BJ (cell line): ENCODE measurements at regions not wholly inside any gene's neighbourhood (a gene's known extent, or its start where the extent isn't known, plus 50 kb on each side); places are given as distances from the start of the nearest gene placed in this dataset.

Experiments used
- CTCF ChIA-PET: fragments of 350-600 bp; formaldehyde crosslinking; extraction: SDS; loops from one replicate; lab custom pipeline; 2021; ENCODE audit warnings: antibody characterized with exemption, inconsistent platforms; lab: Yijun Ruan, JAX
- POLR2A ChIA-PET: fragments of 300-600 bp; sonication (Branson Sonifier 250); formaldehyde crosslinking; extraction: SDS; loops from one replicate; lab custom pipeline; 2021; ENCODE audit warnings: antibody characterized with exemption; lab: Charles Lee
- DNase-seq: peaks from one replicate; pipeline ENCODE4 v3.0.0-alpha.2; 2011; ENCODE audit warnings: low read depth
- H3K27me3 ChIP-seq: 2 replicates; pipeline ENCODE4 v1.6.0; 2011; ENCODE audit warnings: low read length; ENCODE audit not compliant: control insufficient read depth, insufficient read depth
- H3K36me3 ChIP-seq: 2 replicates; pipeline ENCODE4 v1.5.1; 2011; ENCODE audit warnings: low read length; ENCODE audit not compliant: control insufficient read depth, insufficient read depth
- H3K4me3 ChIP-seq: 2 replicates; pipeline ENCODE4 v1.5.1; 2011; ENCODE audit warnings: low read depth, mild to moderate bottlenecking, control low read depth, low read length
- TF ChIP-seq, protein P1 (sequence below): IDR thresholded peaks from 2 replicates; pipeline ENCODE4 v1.5.1; 2011; ENCODE audit warnings: low read depth, mild to moderate bottlenecking, control low read depth, inconsistent platforms, low read length, moderate library complexity; ENCODE audit not compliant: insufficient read depth

DNA sequence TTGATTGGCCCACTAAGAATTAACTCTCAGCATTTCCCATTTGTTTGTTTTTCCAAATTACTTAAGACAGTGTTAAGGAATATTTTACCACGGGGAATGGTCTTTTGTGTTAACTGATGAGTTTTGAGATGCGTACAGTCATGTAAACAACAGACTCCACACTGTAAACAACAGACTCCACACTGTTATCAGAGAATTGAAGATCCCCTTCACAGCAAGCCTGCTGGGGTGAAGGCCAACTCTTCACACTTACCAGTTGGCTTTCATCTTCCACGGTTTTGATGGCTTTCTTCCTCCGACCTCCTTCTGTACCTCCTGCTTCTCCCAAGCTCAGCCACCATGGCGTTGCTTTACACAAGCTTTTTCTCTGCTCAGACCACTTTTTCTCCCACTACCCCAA lies 166.8 kb downstream of the TMEM200C start:
- no peaks in the 10 kb centered on the region for H3K27me3 ChIP-seq
- ChIA-PET POLR2A (no interaction called here), CTCF (no interaction called here)
- TF ChIP-seq, protein P1, sequence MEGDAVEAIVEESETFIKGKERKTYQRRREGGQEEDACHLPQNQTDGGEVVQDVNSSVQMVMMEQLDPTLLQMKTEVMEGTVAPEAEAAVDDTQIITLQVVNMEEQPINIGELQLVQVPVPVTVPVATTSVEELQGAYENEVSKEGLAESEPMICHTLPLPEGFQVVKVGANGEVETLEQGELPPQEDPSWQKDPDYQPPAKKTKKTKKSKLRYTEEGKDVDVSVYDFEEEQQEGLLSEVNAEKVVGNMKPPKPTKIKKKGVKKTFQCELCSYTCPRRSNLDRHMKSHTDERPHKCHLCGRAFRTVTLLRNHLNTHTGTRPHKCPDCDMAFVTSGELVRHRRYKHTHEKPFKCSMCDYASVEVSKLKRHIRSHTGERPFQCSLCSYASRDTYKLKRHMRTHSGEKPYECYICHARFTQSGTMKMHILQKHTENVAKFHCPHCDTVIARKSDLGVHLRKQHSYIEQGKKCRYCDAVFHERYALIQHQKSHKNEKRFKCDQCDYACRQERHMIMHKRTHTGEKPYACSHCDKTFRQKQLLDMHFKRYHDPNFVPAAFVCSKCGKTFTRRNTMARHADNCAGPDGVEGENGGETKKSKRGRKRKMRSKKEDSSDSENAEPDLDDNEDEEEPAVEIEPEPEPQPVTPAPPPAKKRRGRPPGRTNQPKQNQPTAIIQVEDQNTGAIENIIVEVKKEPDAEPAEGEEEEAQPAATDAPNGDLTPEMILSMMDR = no peak
- no peaks in the 10 kb centered on the region for H3K36me3 ChIP-seq
- no peak overlapping the region for H3K4me3 ChIP-seq
- DNase-seq = no peak

DNA sequence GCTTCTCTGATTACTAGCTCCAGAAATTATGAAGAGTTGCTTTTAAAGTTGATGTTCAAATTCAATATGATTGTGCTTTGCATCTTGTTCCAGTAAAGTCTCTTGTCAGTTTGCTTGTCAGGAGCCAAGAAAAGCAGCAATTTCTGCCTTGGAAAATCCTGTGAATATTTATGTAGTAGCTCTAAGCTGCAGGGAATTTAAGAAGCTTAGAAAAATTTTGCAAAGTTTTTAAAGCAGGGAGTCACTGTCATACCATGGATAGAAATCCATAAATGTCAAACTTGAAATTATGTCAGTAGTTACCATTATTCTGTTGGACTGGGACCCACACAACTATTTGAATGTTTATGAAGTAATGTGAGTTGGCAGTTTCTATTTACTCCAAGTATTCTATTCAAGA lies 169.3 kb downstream of the TMEM200C start:
- POLR2A ChIA-PET = no interaction called here
- TF ChIP-seq, protein P1 = no peak
- no peak overlapping the region for H3K4me3 ChIP-seq
- CTCF ChIA-PET = no interaction called here
- no peaks in the 10 kb centered on the region for H3K36me3 ChIP-seq
- H3K27me3 ChIP-seq = no peaks in the 10 kb centered on the region
- DNase-seq = no peak

DNA sequence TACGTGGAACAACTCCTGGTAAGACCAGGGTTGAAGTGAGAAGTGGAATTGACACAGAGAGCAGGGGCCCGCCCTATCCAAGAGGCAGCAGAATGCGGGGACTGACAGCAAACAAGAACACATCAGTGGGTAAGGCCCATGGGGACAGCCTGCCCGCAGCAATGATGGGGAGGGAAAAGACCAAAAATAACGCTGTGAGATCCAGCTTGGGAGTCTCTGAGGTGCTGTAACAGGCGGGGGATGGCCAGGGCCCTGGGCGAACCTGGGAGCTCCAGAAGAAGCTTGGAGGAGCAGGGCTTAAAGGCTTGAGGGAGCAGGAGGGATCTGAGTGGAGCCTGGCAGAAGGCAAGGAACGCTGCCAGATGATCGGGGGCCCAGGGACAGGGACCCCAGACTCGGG lies 173.4 kb downstream of the TMEM200C start:
- CTCF ChIA-PET = no interaction called here
- no peak for DNase-seq
- TF ChIP-seq, protein P1 = no peak
- POLR2A ChIA-PET = no interaction called here
- Histone ChIP-seq H3K4me3 (no peak overlapping the region), H3K36me3 (no peaks in the 10 kb centered on the region), H3K27me3 (no peaks in the 10 kb centered on the region)

DNA sequence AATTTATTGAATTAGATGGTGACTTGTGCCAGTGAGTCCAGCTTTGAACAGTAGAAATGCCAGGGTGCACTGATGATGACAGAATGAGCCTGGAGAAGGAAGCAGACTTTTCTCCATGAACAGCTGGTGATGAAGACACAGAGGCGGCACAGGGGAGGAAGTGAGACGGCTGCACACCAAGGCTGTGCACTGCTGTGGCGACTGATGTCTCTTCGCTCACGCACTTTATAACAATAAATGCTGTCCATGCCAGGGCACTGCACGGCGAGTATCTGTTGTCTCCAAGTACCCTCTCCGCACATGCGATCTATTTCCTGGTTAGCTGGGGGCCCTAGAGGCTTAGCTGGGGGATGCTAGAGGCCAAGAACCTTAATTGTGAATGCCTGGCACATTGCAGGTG lies 175.2 kb downstream of the TMEM200C start:
- ChIA-PET CTCF (interaction anchor here (1.0 kb wide), 1 partner anchor 23 kb away, joined by 3 read pairs; no protein-coding TSS in a partner anchor), POLR2A (no interaction called here)
- no peak for DNase-seq
- Histone ChIP-seq H3K27me3 (no peaks in the 10 kb centered on the region), H3K4me3 (no peak overlapping the region), H3K36me3 (no peaks in the 10 kb centered on the region)
- TF ChIP-seq, protein P1 = no peak

DNA sequence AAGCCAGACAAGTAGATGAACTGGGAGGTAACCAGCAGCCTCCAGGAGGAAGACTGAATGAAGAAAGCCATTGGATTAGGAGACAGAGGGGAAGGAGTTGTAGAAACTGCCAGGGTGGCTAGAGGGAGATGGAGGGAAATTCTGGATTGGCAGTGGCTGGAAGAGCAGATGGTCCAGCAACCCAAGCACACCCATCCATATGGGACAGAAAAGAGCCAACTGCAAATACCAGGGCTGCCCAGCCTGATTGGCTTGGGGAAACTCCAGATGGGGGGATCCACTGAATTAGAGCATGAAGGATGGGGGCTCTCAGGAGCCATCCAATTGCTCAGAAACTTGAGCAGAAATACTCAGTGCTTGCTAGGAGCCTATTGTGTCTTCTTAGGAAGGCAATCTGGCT lies 173.5 kb upstream of the EPB41L3 start:
- ChIA-PET POLR2A (no interaction called here), CTCF (no interaction called here)
- no peak for DNase-seq

More for the DNA sequence above, 173.5 kb upstream of the EPB41L3 start:
- TF ChIP-seq, protein P1 = no peak
- no peak overlapping the region for H3K4me3 ChIP-seq
- H3K36me3 ChIP-seq = no peaks in the 10 kb centered on the region
- H3K27me3 ChIP-seq = no peaks in the 10 kb centered on the region
